ENCODE measurements at regions not wholly inside any gene's neighbourhood (a gene's known extent, or its start where the extent isn't known, plus 50 kb on each side); places are given as distances from the start of the nearest gene placed in this dataset.

DNA sequence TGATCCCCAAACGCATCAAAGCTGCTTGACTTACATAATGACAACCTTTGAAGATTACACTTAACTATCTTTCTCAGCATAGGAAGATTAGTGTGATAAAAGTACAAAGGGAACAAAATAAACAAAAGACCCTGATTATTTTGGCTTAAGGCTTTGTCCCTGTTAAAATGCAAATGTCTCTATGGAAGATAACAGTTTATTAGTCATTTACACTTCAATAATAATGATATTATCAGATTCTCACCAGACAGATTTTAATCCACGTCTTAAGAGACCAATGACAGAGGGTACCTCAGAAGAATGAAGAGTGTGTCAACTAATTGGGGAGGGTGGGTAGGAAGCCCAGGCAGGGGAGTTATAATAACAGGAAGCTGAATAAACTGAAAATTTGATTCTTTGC, 510.4 kb upstream of the PTBP2 start (continued):
- no peak for TF ChIP-seq NCOA1 (CRISPR knock-in tag; IDR thresholded peaks at IDR 0.05)
- TF ChIP-seq, protein P1, sequence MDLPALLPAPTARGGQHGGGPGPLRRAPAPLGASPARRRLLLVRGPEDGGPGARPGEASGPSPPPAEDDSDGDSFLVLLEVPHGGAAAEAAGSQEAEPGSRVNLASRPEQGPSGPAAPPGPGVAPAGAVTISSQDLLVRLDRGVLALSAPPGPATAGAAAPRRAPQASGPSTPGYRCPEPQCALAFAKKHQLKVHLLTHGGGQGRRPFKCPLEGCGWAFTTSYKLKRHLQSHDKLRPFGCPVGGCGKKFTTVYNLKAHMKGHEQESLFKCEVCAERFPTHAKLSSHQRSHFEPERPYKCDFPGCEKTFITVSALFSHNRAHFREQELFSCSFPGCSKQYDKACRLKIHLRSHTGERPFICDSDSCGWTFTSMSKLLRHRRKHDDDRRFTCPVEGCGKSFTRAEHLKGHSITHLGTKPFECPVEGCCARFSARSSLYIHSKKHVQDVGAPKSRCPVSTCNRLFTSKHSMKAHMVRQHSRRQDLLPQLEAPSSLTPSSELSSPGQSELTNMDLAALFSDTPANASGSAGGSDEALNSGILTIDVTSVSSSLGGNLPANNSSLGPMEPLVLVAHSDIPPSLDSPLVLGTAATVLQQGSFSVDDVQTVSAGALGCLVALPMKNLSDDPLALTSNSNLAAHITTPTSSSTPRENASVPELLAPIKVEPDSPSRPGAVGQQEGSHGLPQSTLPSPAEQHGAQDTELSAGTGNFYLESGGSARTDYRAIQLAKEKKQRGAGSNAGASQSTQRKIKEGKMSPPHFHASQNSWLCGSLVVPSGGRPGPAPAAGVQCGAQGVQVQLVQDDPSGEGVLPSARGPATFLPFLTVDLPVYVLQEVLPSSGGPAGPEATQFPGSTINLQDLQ (CRISPR knock-in tag; IDR thresholded peaks at IDR 0.05): no peak
- no peak for TF ChIP-seq ZNF556 (CRISPR knock-in tag; IDR thresholded peaks at IDR 0.05; ENCODE audit: borderline replicate concordance)
- TF ChIP-seq, protein P2, sequence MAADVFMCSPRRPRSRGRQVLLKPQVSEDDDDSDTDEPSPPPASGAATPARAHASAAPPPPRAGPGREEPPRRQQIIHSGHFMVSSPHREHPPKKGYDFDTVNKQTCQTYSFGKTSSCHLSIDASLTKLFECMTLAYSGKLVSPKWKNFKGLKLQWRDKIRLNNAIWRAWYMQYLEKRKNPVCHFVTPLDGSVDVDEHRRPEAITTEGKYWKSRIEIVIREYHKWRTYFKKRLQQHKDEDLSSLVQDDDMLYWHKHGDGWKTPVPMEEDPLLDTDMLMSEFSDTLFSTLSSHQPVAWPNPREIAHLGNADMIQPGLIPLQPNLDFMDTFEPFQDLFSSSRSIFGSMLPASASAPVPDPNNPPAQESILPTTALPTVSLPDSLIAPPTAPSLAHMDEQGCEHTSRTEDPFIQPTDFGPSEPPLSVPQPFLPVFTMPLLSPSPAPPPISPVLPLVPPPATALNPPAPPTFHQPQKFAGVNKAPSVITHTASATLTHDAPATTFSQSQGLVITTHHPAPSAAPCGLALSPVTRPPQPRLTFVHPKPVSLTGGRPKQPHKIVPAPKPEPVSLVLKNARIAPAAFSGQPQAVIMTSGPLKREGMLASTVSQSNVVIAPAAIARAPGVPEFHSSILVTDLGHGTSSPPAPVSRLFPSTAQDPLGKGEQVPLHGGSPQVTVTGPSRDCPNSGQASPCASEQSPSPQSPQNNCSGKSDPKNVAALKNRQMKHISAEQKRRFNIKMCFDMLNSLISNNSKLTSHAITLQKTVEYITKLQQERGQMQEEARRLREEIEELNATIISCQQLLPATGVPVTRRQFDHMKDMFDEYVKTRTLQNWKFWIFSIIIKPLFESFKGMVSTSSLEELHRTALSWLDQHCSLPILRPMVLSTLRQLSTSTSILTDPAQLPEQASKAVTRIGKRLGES (CRISPR knock-in tag; IDR thresholded peaks at IDR 0.05; ENCODE audit: borderline replicate concordance): no peak

DNA sequence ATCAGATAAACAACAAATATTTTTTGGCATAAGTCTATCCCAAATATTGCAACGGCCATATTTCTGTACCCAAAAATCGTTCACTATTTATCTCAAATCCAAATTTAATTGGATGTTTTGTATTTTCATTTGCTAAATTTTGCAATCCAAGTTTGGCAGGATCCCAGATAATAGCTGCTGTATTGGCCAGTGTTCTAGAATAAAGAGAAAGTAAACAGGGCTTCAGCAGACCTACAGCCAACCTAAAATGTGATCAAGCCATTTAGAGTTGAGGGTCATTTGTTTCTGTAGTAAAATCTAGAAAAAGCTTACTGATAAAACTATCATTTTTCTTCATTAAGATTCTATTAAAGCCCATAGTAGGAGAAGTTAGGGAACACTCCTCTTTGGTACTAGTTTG, 506.6 kb upstream of the PTBP2 start:
- H3K79me2 ChIP-seq (ENCODE audit: insufficient read depth, low read length): no peaks in the 10 kb centered on the region
- intact Hi-C loops (cut with micrococcal nuclease; ENCODE audit: unreplicated experiment) (no loop called here), in situ Hi-C loops (cut with HindIII; ENCODE audit: extremely low pct_ligation_motif_present, low pct_unique_long_range_greater_than_20kb) (no loop called here)
- H3K9ac ChIP-seq (ENCODE audit: insufficient read depth, low read depth, low read length): no peak overlapping the region
- no peak for ATAC-seq
- H3K4me1 ChIP-seq (ENCODE audit: insufficient read depth, low read length): no peaks in the 10 kb centered on the region
- no peaks in the 10 kb centered on the region for H3K27me3 ChIP-seq (ENCODE audit: control insufficient read depth in 1 of 2, insufficient read depth in 2 of 2, low read length in 2 of 2)
- no peaks in the 10 kb centered on the region for H3K9me3 ChIP-seq (ENCODE audit: low read length)
- no peaks in the 10 kb centered on the region for H3K36me3 ChIP-seq (replicated peaks in 1 of 2; ENCODE audit: control insufficient read depth in 1 of 2, insufficient read depth in 2 of 2, low read length in 2 of 2)
- FAIRE-seq: no peak
- BruUV-seq (replicated peaks): no TSS peak
- no peak for DNase-seq (ENCODE audit: low spot score)
- no peaks in the 10 kb centered on the region for H4K20me1 ChIP-seq (ENCODE audit: insufficient read depth, low read length)
- CTCF ChIA-PET (ENCODE audit: low intra/inter-chr PET ratio, low total read pairs): no interaction called here
- no peak overlapping the region for H2AFZ ChIP-seq (ENCODE audit: low read length)
- 0% methylated on average over 2 of the region's 2 CpGs for WGBS (ENCODE audit: low lambda C conversion rate)
- H3K27ac ChIP-seq (ENCODE audit: extremely low read length, insufficient read depth, low read length): no peak overlapping the region
- no peak overlapping the region for H3K4me2 ChIP-seq (ENCODE audit: low read depth, low read length)
- H3K4me3 ChIP-seq (replicated peaks in 1 of 3; ENCODE audit: insufficient read depth in 1 of 3, low read depth in 2 of 3, low read length in 3 of 3): no peak overlapping the region
- POLR2A ChIA-PET: no interaction called here
- no peak for TF ChIP-seq KDM2A (CRISPR knock-in tag; IDR thresholded peaks at IDR 0.05; ENCODE audit: borderline replicate concordance, low read depth)
- TF ChIP-seq GLI4 (CRISPR knock-in tag; IDR thresholded peaks at IDR 0.05; ENCODE audit: borderline replicate concordance): no peak
- no peak for TF ChIP-seq MEF2D (CRISPR knock-in tag; IDR thresholded peaks at IDR 0.05)
- TF ChIP-seq, protein P3, sequence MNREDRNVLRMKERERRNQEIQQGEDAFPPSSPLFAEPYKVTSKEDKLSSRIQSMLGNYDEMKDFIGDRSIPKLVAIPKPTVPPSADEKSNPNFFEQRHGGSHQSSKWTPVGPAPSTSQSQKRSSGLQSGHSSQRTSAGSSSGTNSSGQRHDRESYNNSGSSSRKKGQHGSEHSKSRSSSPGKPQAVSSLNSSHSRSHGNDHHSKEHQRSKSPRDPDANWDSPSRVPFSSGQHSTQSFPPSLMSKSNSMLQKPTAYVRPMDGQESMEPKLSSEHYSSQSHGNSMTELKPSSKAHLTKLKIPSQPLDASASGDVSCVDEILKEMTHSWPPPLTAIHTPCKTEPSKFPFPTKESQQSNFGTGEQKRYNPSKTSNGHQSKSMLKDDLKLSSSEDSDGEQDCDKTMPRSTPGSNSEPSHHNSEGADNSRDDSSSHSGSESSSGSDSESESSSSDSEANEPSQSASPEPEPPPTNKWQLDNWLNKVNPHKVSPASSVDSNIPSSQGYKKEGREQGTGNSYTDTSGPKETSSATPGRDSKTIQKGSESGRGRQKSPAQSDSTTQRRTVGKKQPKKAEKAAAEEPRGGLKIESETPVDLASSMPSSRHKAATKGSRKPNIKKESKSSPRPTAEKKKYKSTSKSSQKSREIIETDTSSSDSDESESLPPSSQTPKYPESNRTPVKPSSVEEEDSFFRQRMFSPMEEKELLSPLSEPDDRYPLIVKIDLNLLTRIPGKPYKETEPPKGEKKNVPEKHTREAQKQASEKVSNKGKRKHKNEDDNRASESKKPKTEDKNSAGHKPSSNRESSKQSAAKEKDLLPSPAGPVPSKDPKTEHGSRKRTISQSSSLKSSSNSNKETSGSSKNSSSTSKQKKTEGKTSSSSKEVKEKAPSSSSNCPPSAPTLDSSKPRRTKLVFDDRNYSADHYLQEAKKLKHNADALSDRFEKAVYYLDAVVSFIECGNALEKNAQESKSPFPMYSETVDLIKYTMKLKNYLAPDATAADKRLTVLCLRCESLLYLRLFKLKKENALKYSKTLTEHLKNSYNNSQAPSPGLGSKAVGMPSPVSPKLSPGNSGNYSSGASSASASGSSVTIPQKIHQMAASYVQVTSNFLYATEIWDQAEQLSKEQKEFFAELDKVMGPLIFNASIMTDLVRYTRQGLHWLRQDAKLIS (CRISPR knock-in tag; IDR thresholded peaks at IDR 0.05): no peak
- no peak for TF ChIP-seq ZFP37 (CRISPR knock-in tag; IDR thresholded peaks at IDR 0.05; ENCODE audit: borderline replicate concordance)
- TF ChIP-seq SP5 (CRISPR knock-in tag; IDR thresholded peaks at IDR 0.05; ENCODE audit: borderline replicate concordance, low read depth): no peak
- TF ChIP-seq SKI (IDR thresholded peaks at IDR 0.05; ENCODE audit: partially characterized antibody): no peak
- TF ChIP-seq KLF11 (CRISPR knock-in tag; IDR thresholded peaks at IDR 0.05): no peak
- no peak for TF ChIP-seq NR2F6 (IDR thresholded peaks at IDR 0.05)
- TF ChIP-seq NR2F6 (CRISPR knock-in tag; IDR thresholded peaks at IDR 0.05): no peak
- no peak for TF ChIP-seq FLYWCH1 (CRISPR knock-in tag; IDR thresholded peaks at IDR 0.05)
